ENCODE measurements at regions not wholly inside any gene's neighbourhood (a gene's known extent, or its start where the extent isn't known, plus 50 kb on each side); places are given as distances from the start of the nearest gene placed in this dataset.

DNA sequence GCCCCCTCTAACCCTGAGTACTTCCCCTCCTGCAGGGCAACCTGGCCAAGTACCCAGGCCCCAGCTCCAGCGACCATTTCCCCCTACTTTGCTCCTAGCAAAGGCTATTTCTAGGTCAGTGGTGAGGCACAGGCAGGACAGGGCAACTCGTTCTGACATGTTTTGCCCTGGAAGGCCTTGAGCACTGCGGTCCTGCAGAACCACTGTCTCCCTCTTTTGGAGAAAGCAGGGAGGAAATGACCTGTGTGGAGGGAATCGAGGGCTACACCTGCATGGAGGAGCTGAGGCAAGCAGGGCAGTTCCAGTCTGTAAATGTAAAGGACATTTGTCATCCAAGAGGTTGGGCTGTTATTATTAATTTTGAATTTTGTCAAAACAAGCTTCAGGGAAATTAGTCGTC, 99.1 kb downstream of the PPIAL4G start:
- TF ChIP-seq CTCF (conservative IDR thresholded peaks at IDR 0.05) (no peak), ZFX (IDR thresholded peaks at IDR 0.05) (no peak)

Data from C4-2B (cell line).